Breast epithelium (tissue), 3 donors: ENCODE measurements at regions not wholly inside any gene's neighbourhood (a gene's known extent, or its start where the extent isn't known, plus 50 kb on each side); places are given as distances from the start of the nearest gene placed in this dataset.

Experiments used
- CTCF ChIP-seq, 3 donors: fragments of 450-650 bp; IDR thresholded peaks; one replicate each; pipeline ENCODE4 v1.5.1; 2016 to 2017; ENCODE audit warnings: antibody characterized with exemption in 3 of 3, mild to moderate bottlenecking in 3 of 3, moderate library complexity in 3 of 3
- POLR2A ChIP-seq: fragments of 450-650 bp; IDR thresholded peaks from one replicate; pipeline ENCODE4 v1.6.1; 2016; ENCODE audit warnings: antibody characterized with exemption, mild to moderate bottlenecking, moderate library complexity
- POLR2AphosphoS5 ChIP-seq, 3 donors: sonication (generic); formaldehyde crosslinking; IDR thresholded peaks; one replicate each; pipeline ENCODE4 v1.6.1; 2017; ENCODE audit warnings: antibody characterized with exemption in 3 of 3

GRCh38 chr14:84254290-84254689 is 1275.7 kb upstream of the FLRT2 start:
- TF ChIP-seq CTCF (IDR thresholded peaks at IDR 0.05) (no peak), POLR2A (no peak), POLR2AphosphoS5 (IDR thresholded peaks at IDR 0.05) (no peak)
